ENCODE measurements at regions not wholly inside any gene's neighbourhood (a gene's known extent, or its start where the extent isn't known, plus 50 kb on each side); places are given as distances from the start of the nearest gene placed in this dataset.
"Not testable (repeated sequence)": the region's sequence is repeated elsewhere in the genome, so short reads cannot be mapped to it uniquely, and the experiment has no call there.

GRCh38 chr2:144745424-144745823 lies 225.5 kb upstream of the ZEB2 start:
- Histone ChIP-seq H3K4me1 (ENCODE audit: insufficient read depth, low read length, poor library complexity, severe bottlenecking) (no peaks in the 10 kb centered on the region), H3K27ac (ENCODE audit: low read depth, low read length, poor library complexity, severe bottlenecking) (no peak overlapping the region), H3K9me3 (ENCODE audit: low read depth, low read length, poor library complexity, severe bottlenecking) (peaks cover 26% of the 10 kb centered on the region), H3K4me3 (ENCODE audit: low read depth, low read length, poor library complexity, severe bottlenecking) (no peak overlapping the region), H3K36me3 (ENCODE audit: insufficient read depth, low read length, poor library complexity, severe bottlenecking) (no peaks in the 10 kb centered on the region), H3K27me3 (replicated peaks; ENCODE audit: insufficient read depth, low read depth, low read length, poor library complexity) (no peaks in the 10 kb centered on the region)
- DNase-seq (ENCODE audit: low spot score) = no peak
- intact Hi-C loops (cut with micrococcal nuclease; ENCODE audit: unreplicated experiment) = no loop called here
- POLR2A ChIA-PET (ENCODE audit: low non-redundant PET) = no interaction called here
- CTCF ChIA-PET = no interaction called here
- TF ChIP-seq EZH2 (IDR thresholded peaks at IDR 0.05; ENCODE audit: borderline replicate concordance, low read depth, low read length, poor library complexity, severe bottlenecking) = no peak
- TF ChIP-seq, protein P1, sequence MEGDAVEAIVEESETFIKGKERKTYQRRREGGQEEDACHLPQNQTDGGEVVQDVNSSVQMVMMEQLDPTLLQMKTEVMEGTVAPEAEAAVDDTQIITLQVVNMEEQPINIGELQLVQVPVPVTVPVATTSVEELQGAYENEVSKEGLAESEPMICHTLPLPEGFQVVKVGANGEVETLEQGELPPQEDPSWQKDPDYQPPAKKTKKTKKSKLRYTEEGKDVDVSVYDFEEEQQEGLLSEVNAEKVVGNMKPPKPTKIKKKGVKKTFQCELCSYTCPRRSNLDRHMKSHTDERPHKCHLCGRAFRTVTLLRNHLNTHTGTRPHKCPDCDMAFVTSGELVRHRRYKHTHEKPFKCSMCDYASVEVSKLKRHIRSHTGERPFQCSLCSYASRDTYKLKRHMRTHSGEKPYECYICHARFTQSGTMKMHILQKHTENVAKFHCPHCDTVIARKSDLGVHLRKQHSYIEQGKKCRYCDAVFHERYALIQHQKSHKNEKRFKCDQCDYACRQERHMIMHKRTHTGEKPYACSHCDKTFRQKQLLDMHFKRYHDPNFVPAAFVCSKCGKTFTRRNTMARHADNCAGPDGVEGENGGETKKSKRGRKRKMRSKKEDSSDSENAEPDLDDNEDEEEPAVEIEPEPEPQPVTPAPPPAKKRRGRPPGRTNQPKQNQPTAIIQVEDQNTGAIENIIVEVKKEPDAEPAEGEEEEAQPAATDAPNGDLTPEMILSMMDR (conservative IDR thresholded peaks at IDR 0.05; ENCODE audit: low read depth, low read length) = no peak
- no TSS peak for BruUV-seq (replicated peaks)

- Histone ChIP-seq H3K36me3 (ENCODE audit: insufficient read depth, low read length, poor library complexity, severe bottlenecking) (no peaks in the 10 kb centered on the region), H3K4me1 (ENCODE audit: insufficient read depth, low read length, poor library complexity, severe bottlenecking) (no peaks in the 10 kb centered on the region), H3K4me3 (ENCODE audit: low read depth, low read length, poor library complexity, severe bottlenecking) (no peak overlapping the region), H3K9me3 (ENCODE audit: low read depth, low read length, poor library complexity, severe bottlenecking) (no peaks in the 10 kb centered on the region), H3K27me3 (replicated peaks; ENCODE audit: insufficient read depth, low read depth, low read length, poor library complexity) (no peaks in the 10 kb centered on the region), H3K27ac (ENCODE audit: low read depth, low read length, poor library complexity, severe bottlenecking) (no peak overlapping the region)
- POLR2A ChIA-PET (ENCODE audit: low non-redundant PET) = no interaction called here
- BruUV-seq (replicated peaks) = no TSS peak
- TF ChIP-seq, protein P1 (conservative IDR thresholded peaks at IDR 0.05; ENCODE audit: low read depth, low read length) = no peak
- no peak for TF ChIP-seq EZH2 (IDR thresholded peaks at IDR 0.05; ENCODE audit: borderline replicate concordance, low read depth, low read length, poor library complexity, severe bottlenecking)
- intact Hi-C loops (cut with micrococcal nuclease; ENCODE audit: unreplicated experiment) = no loop called here
- DNase-seq (ENCODE audit: low spot score) = no peak
- CTCF ChIA-PET = no interaction called here
Measured at GRCh38 chr2:144738749-144739148, 218.8 kb upstream of the ZEB2 start.

DNA sequence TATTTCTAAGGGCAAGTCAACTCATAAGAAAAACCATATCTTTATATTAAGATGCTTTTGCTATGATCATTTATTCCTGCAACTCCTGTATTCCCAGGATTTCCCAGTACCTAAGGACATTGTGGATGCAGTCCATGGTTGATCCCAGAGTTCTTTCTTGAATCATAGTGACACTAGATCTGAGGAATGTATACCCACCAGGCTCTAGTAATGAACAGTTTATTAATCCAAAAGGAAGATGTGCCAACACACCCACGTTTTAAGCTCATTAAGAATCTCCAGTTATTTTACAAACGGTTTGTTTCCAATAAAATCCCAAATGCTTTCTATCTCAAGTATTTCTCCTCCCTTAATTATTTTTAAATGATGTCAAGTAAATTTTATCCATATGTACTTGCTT lies 210.8 kb upstream of the ZEB2 start:
- H3K27ac ChIP-seq (ENCODE audit: low read depth, low read length, poor library complexity, severe bottlenecking) = no peak overlapping the region
- H3K4me3 ChIP-seq (ENCODE audit: low read depth, low read length, poor library complexity, severe bottlenecking) = no peak overlapping the region
- H3K27me3 ChIP-seq (replicated peaks; ENCODE audit: insufficient read depth, low read depth, low read length, poor library complexity) = no peaks in the 10 kb centered on the region
- ChIA-PET POLR2A (ENCODE audit: low non-redundant PET) (interaction anchor here (0.6 kb wide), 1 partner anchor 105 kb away, joined by 3 read pairs; no protein-coding TSS in a partner anchor), CTCF (no interaction called here)
- H3K4me1 ChIP-seq (ENCODE audit: insufficient read depth, low read length, poor library complexity, severe bottlenecking) = no peaks in the 10 kb centered on the region
- H3K9me3 ChIP-seq (ENCODE audit: low read depth, low read length, poor library complexity, severe bottlenecking) = no peaks in the 10 kb centered on the region
- DNase-seq (ENCODE audit: low spot score) = no peak
- H3K36me3 ChIP-seq (ENCODE audit: insufficient read depth, low read length, poor library complexity, severe bottlenecking) = no peaks in the 10 kb centered on the region
- TF ChIP-seq, protein P1 (conservative IDR thresholded peaks at IDR 0.05; ENCODE audit: low read depth, low read length) = no peak
- no peak for TF ChIP-seq EZH2 (IDR thresholded peaks at IDR 0.05; ENCODE audit: borderline replicate concordance, low read depth, low read length, poor library complexity, severe bottlenecking)
- intact Hi-C loops (cut with micrococcal nuclease; ENCODE audit: unreplicated experiment) = no loop called here
- BruUV-seq (replicated peaks) = no TSS peak

DNA sequence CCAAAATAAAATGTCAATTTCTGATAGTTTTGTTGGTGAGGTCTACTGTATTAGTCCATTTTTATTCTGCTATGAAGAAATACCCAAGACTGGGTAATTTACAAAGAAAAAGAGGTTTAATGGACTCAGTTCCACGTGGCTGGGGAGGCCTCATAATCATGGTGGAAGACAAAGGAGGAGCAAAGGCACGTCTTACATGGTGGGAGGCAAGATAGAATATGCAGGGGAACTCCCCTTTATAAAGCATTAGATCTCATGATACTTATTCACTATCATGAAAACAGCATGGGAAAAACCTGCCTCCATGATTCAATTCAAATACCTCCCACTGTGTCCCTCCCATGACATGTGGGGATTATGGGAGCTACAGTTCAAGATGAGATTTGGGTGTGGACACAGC lies 204.5 kb upstream of the ZEB2 start:
- DNase-seq (ENCODE audit: low spot score); H3K27ac ChIP-seq (ENCODE audit: low read depth, low read length, poor library complexity, severe bottlenecking); BruUV-seq (replicated peaks); H3K4me1 ChIP-seq (ENCODE audit: insufficient read depth, low read length, poor library complexity, severe bottlenecking); H3K36me3 ChIP-seq (ENCODE audit: insufficient read depth, low read length, poor library complexity, severe bottlenecking); CTCF ChIA-PET; H3K4me3 ChIP-seq (ENCODE audit: low read depth, low read length, poor library complexity, severe bottlenecking); intact Hi-C loops (cut with micrococcal nuclease; ENCODE audit: unreplicated experiment); H3K9me3 ChIP-seq (ENCODE audit: low read depth, low read length, poor library complexity, severe bottlenecking); H3K27me3 ChIP-seq (replicated peaks; ENCODE audit: insufficient read depth, low read depth, low read length, poor library complexity); POLR2A ChIA-PET (ENCODE audit: low non-redundant PET): not testable (repeated sequence)
